ENCODE measurements at regions not wholly inside any gene's neighbourhood (a gene's known extent, or its start where the extent isn't known, plus 50 kb on each side); places are given as distances from the start of the nearest gene placed in this dataset.
"Not testable (repeated sequence)": the region's sequence is repeated elsewhere in the genome, so short reads cannot be mapped to it uniquely, and the experiment has no call there.

DNA sequence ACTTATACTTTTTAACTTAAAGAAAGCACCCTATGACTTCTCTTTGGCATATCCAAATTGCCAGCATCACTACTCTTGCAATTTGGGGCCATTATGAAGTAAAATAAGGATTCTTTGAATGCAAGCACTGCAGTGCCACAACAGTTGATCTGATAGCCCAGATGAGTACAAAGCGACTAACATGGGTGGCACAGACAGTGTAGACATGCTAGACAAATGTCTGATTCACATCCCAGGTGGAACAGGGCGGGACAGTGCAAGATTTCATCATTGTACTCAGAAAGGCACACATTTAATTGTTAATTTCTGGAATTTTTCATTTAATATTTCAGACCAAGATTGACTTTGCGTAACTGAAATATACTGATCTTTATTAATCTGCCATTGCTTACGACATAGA lies 68.5 kb upstream of the MTLN start:
- not testable (repeated sequence) for TF ChIP-seq ESRRG (CRISPR knock-in tag; IDR thresholded peaks at IDR 0.05); ZFP30 (CRISPR knock-in tag; IDR thresholded peaks at IDR 0.05); TOX (CRISPR knock-in tag; IDR thresholded peaks at IDR 0.05; ENCODE audit: borderline replicate concordance)
